Mesothelial cell of epicardium (in vitro differentiated cells): ENCODE measurements at regions not wholly inside any gene's neighbourhood (a gene's known extent, or its start where the extent isn't known, plus 50 kb on each side); places are given as distances from the start of the nearest gene placed in this dataset.
A peak's percentile ranks its signal among the peaks of the same experiment; 100 is the strongest.
"Not testable (repeated sequence)": the region's sequence is repeated elsewhere in the genome, so short reads cannot be mapped to it uniquely, and the experiment has no call there.

Experiments used
- DNase-seq, 2 experiments: peaks; one replicate each; pipeline ENCODE4 v3.0.0; 2021; ENCODE audit warnings: low spot score in 2 of 2; ENCODE audit not compliant: unreplicated experiment in 2 of 2
- H3K27ac Mint-ChIP-seq: 2 replicates; pipeline ENCODE4 v1.8.0; 2021; ENCODE audit warnings: mixed read lengths
- H3K27me3 Mint-ChIP-seq: 2 replicates; pipeline ENCODE4 v1.8.0; 2021; ENCODE audit warnings: low read depth, mixed read lengths
- H3K36me3 Mint-ChIP-seq: 2 replicates; pipeline ENCODE4 v1.8.0; 2021; ENCODE audit warnings: mixed read lengths
- H3K4me1 Mint-ChIP-seq: 2 replicates; pipeline ENCODE4 v1.8.0; 2021; ENCODE audit warnings: mixed read lengths
- H3K4me3 Mint-ChIP-seq: 2 replicates; pipeline ENCODE4 v1.8.0; 2021; ENCODE audit warnings: mild to moderate bottlenecking, moderate library complexity, mixed read lengths
- H3K9me3 Mint-ChIP-seq: 2 replicates; pipeline ENCODE4 v1.8.0; 2021; ENCODE audit warnings: mixed read lengths
- TF ChIP-seq, protein P1 (sequence below): fragments of 200-600 bp; sonication (generic); IDR thresholded peaks from one replicate; pipeline ENCODE4 v1.5.0; 2021; ENCODE audit warnings: antibody characterized with exemption; ENCODE audit not compliant: unreplicated experiment

DNA sequence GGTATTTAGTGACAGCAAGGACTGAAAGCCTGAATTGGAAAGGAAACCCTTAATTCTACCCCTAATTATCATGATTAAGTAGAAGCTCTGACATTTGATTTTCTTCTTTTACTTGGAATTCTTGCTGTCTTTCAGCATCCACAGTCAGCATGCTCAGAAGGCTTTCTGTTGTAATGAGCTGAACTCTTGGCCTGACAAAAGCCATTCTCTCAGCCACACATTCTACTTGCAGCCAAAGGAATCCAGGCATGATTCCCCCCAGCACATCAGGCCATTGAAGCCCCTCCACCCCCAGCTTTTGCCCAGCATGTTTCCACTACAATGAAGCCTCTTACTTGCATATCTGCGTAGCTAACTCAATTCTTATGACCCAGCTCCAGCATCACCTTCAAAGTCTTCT is 94.3 kb upstream of the FRMD4A start:
- H3K36me3 Mint-ChIP-seq: no peaks in the 10 kb centered on the region
- H3K27me3 Mint-ChIP-seq: no peaks in the 10 kb centered on the region
- H3K27ac Mint-ChIP-seq: no peak overlapping the region
- H3K9me3 Mint-ChIP-seq: peaks cover 14% of the 10 kb centered on the region
- no peak overlapping the region for H3K4me3 Mint-ChIP-seq
- peaks cover 13% of the 10 kb centered on the region for H3K4me1 Mint-ChIP-seq
- TF ChIP-seq, protein P1, sequence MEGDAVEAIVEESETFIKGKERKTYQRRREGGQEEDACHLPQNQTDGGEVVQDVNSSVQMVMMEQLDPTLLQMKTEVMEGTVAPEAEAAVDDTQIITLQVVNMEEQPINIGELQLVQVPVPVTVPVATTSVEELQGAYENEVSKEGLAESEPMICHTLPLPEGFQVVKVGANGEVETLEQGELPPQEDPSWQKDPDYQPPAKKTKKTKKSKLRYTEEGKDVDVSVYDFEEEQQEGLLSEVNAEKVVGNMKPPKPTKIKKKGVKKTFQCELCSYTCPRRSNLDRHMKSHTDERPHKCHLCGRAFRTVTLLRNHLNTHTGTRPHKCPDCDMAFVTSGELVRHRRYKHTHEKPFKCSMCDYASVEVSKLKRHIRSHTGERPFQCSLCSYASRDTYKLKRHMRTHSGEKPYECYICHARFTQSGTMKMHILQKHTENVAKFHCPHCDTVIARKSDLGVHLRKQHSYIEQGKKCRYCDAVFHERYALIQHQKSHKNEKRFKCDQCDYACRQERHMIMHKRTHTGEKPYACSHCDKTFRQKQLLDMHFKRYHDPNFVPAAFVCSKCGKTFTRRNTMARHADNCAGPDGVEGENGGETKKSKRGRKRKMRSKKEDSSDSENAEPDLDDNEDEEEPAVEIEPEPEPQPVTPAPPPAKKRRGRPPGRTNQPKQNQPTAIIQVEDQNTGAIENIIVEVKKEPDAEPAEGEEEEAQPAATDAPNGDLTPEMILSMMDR: no peak
- no peak for DNase-seq

DNA sequence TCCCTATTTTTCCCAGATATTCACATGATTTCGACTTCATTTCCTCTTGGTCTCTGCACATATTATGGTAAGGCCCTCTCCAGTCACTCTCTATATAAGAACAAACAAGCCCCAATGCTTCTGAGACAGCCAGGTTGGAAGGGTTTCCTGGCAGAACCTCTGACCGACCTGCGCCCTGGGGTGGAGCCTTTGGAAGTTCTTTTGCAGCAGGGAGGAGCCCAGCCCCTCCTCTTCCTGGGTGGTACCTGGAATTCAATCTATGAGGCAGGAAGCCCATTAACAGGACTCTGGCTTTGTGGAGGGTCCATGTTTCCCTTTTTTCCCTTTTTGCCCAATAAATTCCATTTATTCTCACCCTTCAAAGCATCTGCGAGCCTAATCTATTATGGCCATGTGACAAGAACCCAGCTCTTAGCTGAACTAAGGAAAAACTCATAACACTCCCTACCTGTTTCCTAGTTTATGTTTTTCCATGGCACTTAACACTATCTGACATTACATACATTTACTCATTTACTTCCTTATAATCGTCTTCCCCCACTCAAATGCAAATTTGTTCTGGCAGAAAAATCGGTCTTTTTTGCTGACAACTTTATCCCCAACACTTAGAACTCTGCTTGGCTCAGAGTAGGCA is 92.5 kb upstream of the FRMD4A start:
- Mint-ChIP-seq H3K4me3 (no peak overlapping the region), H3K27ac (no peak overlapping the region), H3K9me3 (peaks cover 14% of the 10 kb centered on the region), H3K27me3 (no peaks in the 10 kb centered on the region), H3K36me3 (no peaks in the 10 kb centered on the region), H3K4me1 (peaks cover 12% of the 10 kb centered on the region)
- TF ChIP-seq, protein P1: no peak
- DNase-seq: no peak

DNA sequence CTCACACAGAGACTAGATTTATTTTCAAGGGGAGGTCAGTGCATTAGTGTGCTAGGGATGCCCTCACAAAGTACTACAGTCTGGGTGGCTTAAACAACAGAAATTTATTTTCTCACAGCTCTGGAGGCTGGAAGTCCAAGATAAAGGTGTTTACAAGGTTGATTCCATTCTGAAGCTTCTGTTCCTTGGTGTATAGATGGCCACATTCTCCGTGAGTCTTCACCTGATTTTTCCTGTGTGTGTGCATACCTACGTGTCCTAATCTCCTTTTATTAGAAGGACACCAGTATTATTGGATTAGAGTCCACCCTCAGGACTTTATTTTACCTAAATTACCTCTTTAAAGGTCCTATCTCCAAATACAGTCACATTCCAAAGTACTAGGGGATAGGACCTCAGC is 91.7 kb upstream of the FRMD4A start:
- no peak for DNase-seq
- Mint-ChIP-seq H3K9me3 (peaks cover 11% of the 10 kb centered on the region), H3K27me3 (no peaks in the 10 kb centered on the region), H3K27ac (no peak overlapping the region), H3K4me1 (peaks cover 20% of the 10 kb centered on the region), H3K36me3 (no peaks in the 10 kb centered on the region), H3K4me3 (no peak overlapping the region)
- TF ChIP-seq, protein P1: no peak

DNA sequence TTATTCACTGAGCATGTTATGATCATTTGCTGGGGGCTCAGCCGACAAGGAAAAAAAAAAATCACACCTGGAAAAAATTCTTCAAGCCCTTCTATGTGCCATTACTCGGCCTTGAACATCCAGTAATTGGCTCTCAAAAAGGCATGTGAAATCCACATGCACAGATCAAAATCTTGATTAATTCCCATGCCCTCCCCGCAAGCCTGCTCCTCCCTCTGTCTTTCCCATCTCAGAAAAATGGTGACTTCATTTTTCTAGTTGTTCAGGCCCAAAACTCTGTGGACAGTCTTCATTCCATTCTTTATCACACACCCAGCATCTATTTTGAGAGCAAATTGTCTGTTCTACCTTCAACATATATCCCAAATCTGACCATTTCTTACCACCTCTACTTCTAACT is 91.2 kb upstream of the FRMD4A start:
- H3K27me3 Mint-ChIP-seq: no peaks in the 10 kb centered on the region
- H3K4me1 Mint-ChIP-seq: peaks cover 24% of the 10 kb centered on the region
- DNase-seq: no peak
- no peak overlapping the region for H3K4me3 Mint-ChIP-seq
- H3K27ac Mint-ChIP-seq: no peak overlapping the region
- TF ChIP-seq, protein P1: no peak
- H3K36me3 Mint-ChIP-seq: no peaks in the 10 kb centered on the region
- H3K9me3 Mint-ChIP-seq: peaks cover 6% of the 10 kb centered on the region

DNA sequence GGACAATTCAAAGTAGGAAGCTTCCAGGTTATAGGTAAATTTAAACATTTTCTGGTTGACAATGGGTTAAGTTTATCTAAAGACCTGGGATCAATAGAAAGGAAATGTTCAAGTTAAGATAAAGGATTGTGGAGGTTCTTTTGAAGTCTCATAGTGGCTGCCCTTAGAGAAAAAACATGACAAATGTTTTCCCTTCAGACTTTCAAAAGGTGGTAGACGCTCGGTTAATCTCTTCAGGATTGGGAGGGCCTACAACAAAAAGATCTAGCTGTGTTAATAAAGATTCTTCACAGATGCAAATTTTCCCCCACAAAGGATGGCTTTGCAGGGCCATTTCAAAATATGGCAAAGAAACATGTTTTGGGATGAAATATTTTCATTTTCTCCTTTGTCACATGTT is 86.6 kb upstream of the FRMD4A start:
- peaks cover 42% of the 10 kb centered on the region for H3K4me1 Mint-ChIP-seq
- H3K4me3 Mint-ChIP-seq, H3K36me3 Mint-ChIP-seq, H3K27ac Mint-ChIP-seq, DNase-seq, H3K9me3 Mint-ChIP-seq, H3K27me3 Mint-ChIP-seq: not testable (repeated sequence)

DNA sequence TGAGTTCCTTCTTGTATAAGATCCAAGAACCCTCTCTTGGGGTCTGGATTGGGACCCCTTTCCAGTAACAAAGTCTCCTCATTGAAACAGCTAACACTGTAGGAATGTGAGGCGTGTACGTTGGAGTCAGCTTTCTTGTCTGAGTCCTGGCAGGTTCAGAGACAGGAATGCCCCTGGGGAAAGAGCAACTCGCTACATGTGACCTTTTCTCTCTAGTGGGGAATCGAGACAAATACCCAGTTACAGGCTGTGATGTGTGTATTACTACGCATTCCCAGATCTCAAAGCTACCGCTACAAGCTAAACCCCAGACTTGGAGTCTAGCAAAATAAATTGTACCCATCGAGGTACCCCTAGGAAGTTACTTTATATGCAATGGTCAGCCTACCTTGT is 85.6 kb upstream of the FRMD4A start:
- Mint-ChIP-seq H3K4me1 (peaks cover 34% of the 10 kb centered on the region), H3K4me3 (no peak overlapping the region), H3K27ac (peak overlapping the region; percentile 79), H3K36me3 (no peaks in the 10 kb centered on the region), H3K9me3 (no peaks in the 10 kb centered on the region), H3K27me3 (no peaks in the 10 kb centered on the region)
- TF ChIP-seq, protein P1: no peak
- DNase-seq: no peak
